ENCODE measurements at regions not wholly inside any gene's neighbourhood (a gene's known extent, or its start where the extent isn't known, plus 50 kb on each side); places are given as distances from the start of the nearest gene placed in this dataset.
"Not testable (repeated sequence)": the region's sequence is repeated elsewhere in the genome, so short reads cannot be mapped to it uniquely, and the experiment has no call there.

DNA sequence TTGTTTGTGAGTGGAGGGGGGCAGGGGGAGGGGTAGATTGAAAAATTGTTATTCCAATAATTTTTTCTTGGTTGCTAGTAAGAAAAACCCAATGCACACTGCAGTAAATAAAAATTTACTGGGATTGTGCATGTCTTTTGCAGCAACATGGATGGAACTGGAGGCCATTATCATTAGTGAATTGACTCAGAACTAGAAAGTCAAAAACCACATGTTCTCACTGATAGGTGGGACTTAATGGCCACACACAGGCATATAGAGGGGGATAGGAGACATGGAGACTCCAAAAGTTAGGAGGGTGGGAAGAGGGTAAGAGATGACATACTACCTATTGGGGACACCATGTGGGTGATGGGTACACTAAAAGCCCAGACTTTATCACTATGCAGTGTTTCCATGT is 67.2 kb downstream of the BUB3 start:
- DNase-seq (ENCODE audit: extremely low read depth, low read depth) = no peak

DNA sequence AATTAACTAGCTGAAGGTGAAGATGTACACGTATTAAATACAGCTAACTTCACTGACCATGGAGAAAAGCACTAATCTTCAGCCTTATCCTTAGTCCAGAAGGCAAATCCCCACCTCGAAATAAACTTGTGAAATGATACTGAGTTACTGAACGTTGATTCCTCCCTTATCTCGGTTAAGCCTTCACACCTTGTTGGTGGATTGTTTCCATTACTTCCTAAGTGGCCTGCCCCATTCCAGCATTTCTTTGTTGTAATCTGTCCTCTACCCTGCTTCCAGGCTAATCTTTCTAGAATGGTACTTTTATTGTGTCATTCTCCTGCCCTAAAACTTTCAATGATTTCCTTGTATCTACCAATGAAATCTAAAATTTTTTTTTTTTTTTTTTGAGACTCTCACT is 68.6 kb downstream of the BUB3 start:
- DNase-seq (ENCODE audit: extremely low read depth, low read depth) = no peak

- no peak for DNase-seq (ENCODE audit: extremely low read depth, low read depth)
These were observed 73.5 kb downstream of the BUB3 start for GRCh38 chr10:123227706-123228105.

DNA sequence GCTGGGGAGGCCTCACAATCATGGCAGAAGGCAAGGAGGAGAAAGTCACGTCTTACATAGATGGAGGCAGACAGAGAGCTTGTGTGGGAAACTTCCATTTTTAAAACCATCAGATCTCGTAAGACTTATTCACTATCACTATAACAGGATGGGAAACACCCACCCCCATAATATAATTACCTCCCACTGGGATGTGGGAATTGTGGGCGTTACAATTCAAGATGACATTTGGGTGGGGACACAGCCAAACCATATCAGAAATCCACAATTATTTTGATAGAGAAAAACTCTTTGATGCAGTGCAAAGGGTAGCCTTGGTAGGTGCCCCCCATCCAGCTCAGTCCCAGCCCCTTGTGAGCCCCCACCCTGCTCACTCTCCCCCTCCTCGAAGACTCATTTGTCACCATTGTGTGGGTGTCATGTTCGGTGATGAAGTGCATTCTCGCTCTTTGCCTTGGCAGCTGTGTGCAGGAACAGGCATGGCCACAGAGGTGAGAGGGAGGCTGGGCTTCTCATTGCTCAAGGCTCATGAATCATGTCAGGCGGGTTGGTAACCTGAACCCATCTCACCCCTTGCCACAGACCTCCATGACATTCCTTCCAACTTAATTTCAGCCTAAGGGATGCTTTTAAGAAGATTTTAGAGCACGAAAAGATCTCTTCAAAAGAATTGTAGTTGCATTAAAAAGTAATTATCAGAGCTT is 75.9 kb downstream of the BUB3 start:
- DNase-seq (ENCODE audit: extremely low read depth, low read depth) = no peak

GRCh38 chr10:123232879-123233278 is 78.7 kb downstream of the BUB3 start:
- DNase-seq (ENCODE audit: extremely low read depth, low read depth) = not testable (repeated sequence)

- not testable (repeated sequence) for DNase-seq (ENCODE audit: extremely low read depth, low read depth)
These were observed 80.8 kb downstream of the BUB3 start for GRCh38 chr10:123235014-123235413.

DNA sequence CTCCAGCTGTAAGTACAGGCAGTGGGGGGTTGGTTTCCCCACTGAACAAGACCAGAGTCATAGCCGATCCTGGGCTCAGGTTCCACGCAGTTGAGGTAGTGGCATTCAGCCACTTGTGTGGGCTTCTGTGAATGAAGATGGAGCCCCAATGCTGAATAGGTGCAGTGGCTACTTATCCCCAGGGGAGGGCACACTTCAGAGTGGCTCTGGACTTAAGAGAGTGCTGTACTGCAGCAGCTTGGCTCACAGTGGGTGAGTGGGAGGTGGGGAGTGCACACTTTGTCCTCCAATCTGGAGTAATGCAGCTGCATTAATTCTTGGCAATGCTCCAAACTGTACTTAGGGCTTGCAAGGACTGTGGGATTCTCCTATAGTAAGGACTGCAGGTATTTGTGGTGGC is 81.9 kb downstream of the BUB3 start:
- DNase-seq (ENCODE audit: extremely low read depth, low read depth) = no peak

DNA sequence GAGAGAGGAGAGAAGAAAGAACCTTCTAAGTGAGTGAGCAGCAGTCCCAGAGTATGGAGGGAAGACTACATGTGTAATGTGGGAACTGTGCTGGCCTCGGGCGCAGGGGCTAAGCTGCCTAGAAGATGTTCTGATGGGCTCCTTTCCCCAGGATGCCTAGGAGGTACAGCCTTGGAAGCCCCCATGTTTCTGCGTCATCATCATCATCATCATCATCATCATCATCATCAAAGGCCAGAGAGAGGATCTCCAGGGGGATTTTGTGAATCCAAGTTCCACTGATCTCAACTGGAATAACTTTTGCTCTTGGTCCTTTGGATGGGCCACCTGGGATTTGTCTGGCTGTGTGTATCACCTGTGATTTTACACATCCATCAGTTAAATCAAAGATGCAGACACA is 86.0 kb downstream of the BUB3 start:
- no peak for DNase-seq (ENCODE audit: extremely low read depth, low read depth)

DNA sequence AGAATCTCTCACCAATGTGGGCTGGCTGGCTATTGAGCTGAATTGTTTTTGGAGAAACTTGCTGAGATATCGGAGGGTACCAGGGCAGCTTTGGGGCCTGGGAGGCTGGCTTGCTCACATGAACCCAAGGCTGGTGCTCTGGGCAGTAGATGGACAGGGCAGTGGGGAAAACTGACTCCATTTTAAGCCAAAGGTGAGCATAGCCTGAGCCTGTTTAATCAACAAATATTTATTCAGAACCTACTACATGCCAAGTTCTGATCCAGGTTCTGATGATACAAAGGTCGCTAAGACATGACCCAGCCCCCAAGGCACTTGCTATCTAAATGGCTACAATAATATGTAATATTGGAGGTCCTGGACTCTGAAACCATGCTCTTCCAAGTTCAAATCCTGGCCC is 86.6 kb downstream of the BUB3 start:
- no peak for DNase-seq (ENCODE audit: extremely low read depth, low read depth)

GRCh38 chr10:123241391-123242141 is 87.4 kb downstream of the BUB3 start:
- no peak for DNase-seq (ENCODE audit: extremely low read depth, low read depth)

DNA sequence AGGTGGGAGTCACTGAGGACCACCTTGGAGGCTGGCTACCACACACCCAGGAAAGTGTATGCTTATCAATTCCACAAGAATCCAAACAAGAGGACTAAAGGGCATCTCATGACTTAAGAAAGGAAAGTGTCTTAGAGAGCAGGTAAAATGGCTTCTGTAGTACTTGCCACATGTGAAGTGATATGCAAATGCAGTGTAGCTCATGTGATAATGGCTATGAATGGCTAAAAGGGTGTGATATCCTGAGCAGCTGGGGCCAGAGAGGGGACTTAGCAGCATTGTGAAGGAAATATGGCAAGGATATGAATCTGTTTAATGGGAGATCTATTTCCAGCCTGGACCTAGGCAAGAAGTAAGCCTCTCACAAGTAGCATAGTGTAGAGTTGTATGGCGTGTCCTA is 90.5 kb downstream of the BUB3 start:
- no peak for DNase-seq (ENCODE audit: extremely low read depth, low read depth)

GRCh38 chr10:123245264-123245663 is 91.1 kb downstream of the BUB3 start:
- DNase-seq (ENCODE audit: extremely low read depth, low read depth) = no peak

DNA sequence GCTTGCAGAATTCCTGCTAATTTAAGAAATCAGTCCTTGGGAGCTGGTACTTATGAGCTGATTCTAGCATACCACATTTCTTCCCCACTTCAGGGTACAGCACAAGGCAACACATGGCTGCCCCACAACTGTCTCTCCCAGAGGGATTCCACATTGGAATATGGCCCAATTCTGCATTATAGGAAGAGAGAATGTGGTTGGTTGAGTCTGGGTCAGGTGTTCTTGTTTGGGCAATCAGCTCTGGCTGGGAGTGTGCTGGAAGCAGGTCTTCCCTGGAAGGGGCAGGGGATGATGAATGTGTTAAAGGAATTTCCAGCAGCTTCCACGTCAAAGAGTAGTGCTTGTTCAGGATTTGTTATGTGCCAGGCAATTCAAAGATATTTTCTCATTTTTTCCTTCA is 95.7 kb downstream of the BUB3 start:
- DNase-seq (ENCODE audit: extremely low read depth, low read depth) = no peak

DNA sequence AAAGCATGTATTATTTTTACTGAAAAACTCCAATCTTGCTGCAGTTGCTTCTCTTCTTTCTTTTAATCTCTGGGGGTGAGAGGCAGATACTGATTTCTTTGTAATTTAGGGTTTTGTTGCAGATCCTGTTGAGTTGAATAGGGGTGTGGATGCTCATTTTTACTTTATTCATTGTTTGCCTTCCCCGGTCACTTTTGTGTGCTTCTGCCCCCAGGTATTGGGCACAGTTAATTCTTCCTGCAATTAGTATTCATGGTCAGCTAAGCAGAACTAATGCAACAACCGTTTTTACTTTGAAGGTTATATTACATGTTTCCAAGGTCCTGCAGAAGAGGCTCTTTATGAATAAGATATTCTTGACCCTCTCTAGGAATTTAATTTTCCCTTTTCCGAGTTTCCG is 96.4 kb downstream of the BUB3 start:
- DNase-seq (ENCODE audit: extremely low read depth, low read depth) = no peak

DNA sequence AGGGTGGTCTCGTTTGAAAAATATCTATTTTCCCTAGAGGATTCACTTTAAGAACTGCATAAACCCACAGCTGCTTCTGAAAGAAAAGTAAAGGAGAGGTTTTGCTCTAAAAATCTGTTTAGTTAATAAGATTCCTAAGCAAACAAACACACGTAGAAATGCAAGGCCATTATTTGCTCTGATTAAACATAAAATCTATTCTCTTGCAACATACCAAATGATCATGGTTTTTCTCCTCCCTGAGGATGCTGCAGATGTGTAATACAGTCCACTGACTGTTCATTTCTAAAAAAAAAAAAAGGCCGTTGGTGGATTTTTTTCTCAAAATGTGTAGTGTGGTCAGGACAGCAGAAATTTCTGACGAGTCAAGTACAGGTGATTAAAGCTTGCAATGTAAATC is 98.6 kb downstream of the BUB3 start:
- DNase-seq (ENCODE audit: extremely low read depth, low read depth) = no peak

DNA sequence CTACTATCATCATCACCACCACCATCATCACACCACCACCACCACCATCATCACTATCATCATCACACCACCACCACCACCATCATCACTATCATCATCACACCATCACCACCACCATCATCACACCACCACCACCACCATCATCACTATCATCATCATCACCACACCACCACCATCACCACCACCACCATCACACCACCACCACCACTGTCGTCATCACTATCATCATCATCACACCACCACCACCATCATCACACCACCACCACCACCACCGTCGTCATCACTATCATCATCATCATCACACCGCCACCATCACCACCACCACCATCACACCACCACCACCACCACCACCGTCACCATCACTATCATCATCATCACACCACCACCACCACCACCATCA is 100.1 kb downstream of the BUB3 start:
- DNase-seq (ENCODE audit: extremely low read depth, low read depth) = not testable (repeated sequence)

- no peak for DNase-seq (ENCODE audit: extremely low read depth, low read depth)
These were observed 103.8 kb downstream of the BUB3 start for GRCh38 chr10:123257904-123258456.

GRCh38 chr10:123259081-123259480 is 104.9 kb downstream of the BUB3 start:
- no peak for DNase-seq (ENCODE audit: extremely low read depth, low read depth)

GRCh38 chr10:123259791-123260190 is 105.6 kb downstream of the BUB3 start:
- DNase-seq (ENCODE audit: extremely low read depth, low read depth) = no peak

DNA sequence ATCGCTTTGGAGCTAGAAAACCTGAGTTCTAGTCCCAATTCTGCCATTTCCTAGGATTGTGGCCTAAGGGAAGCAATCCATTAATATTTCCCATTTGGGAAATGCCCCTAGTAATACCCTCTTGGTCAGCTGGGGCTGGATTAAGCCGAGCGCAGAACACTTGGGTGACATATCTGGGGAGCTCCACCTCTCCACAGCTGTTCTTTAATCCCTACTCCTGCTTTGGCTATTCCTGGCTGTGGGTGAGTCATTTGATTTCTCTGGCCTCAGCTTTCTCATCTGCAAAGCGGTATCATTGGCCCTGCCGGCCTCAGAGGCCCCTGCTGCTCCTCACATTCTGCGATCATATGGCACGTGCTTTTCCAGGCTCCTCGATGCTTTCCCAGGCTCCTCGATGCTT is 108.3 kb downstream of the BUB3 start:
- DNase-seq (ENCODE audit: extremely low read depth, low read depth) = no peak

DNA sequence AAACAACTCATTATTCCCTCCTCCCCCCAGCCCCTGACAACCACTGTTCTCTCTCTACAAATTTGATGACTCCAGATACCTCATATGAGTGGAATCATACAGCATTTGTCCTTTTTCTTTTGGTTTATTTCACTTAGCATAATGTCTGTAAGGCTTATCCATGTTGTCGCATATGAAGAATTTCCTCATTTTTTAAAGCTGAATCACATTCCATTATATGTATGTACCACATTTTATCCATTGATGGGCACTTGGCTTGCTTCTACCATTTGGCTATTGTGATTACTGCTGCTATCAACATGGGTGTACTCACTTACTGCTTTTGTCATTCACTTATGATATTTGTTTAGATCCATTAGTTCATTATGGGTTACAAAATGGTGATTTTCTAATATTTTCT is 112.8 kb downstream of the BUB3 start:
- no peak for DNase-seq (ENCODE audit: extremely low read depth, low read depth)

GRCh38 chr10:123269017-123269552 is 114.9 kb downstream of the BUB3 start:
- DNase-seq (ENCODE audit: extremely low read depth, low read depth) = no peak

Measured in NCI-H460 (cell line).